Epithelial cell of esophagus (primary cell): ENCODE measurements at regions not wholly inside any gene's neighbourhood (a gene's known extent, or its start where the extent isn't known, plus 50 kb on each side); places are given as distances from the start of the nearest gene placed in this dataset.

Experiments
- DNase-seq: peaks from one replicate; pipeline ENCODE4 v3.0.0; 2010; ENCODE audit warnings: low read depth
- H3K4me3 ChIP-seq: 2 replicates; pipeline ENCODE4 v1.5.1; 2011; ENCODE audit warnings: mild to moderate bottlenecking, low read length, control low read depth
- CTCF ChIP-seq: IDR thresholded peaks from 2 replicates; pipeline ENCODE4 v1.5.1; 2011; ENCODE audit warnings: low read depth, mild to moderate bottlenecking, low read length, control low read depth, inconsistent platforms; ENCODE audit not compliant: insufficient read depth; ENCODE audit errors: missing control alignments

DNA sequence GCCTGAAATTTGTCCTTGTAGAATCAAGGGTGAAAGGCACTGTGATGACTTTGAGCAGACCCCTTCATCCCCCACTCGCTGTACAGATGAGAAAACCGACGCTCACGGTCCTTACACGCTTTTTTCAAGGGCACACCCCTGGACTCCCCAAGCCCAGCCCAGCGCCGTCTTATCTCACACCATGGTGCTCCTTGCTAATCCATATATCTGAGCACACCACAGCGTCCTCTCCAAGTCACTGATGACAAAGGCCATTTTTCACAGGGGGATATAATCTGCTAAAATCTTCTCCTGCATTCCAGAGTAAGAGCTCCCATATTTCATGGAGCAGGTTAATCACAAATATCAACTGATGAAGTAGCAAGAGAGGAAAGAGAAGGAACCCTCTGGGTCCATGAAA lies 486.3 kb downstream of the BCOR start:
- TF ChIP-seq CTCF: no peak
- no peak for DNase-seq
- H3K4me3 ChIP-seq: no peak overlapping the region

- H3K4me3 ChIP-seq: no peak overlapping the region
- DNase-seq: no peak
- no peak for TF ChIP-seq CTCF
Observed at GRCh38 chrX:39613482-39613995, 484.2 kb downstream of the BCOR start.

GRCh38 chrX:39613997-39614679 lies 483.6 kb downstream of the BCOR start:
- DNase-seq: no peak
- no peak overlapping the region for H3K4me3 ChIP-seq
- TF ChIP-seq CTCF: no peak

DNA sequence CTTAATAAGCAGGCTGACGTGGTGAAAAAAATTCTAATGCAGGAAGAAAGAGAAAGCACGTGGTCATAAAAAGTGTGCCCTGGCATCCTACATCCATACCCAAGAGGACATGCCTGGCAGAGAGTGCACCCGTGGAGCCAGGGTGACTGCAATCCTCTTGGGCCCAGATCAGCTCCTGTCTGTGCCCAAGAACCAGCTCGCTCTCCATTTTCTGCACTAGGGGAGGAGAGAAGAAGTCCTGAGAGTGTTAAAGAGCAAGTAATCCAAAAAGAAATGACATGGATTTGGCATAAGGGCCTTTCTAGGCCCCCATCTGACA lies 483.1 kb downstream of the BCOR start:
- no peak for DNase-seq
- no peak for TF ChIP-seq CTCF
- no peak overlapping the region for H3K4me3 ChIP-seq

GRCh38 chrX:39616098-39616729 lies 481.5 kb downstream of the BCOR start:
- no peak overlapping the region for H3K4me3 ChIP-seq
- no peak for DNase-seq
- no peak for TF ChIP-seq CTCF

- TF ChIP-seq CTCF: no peak
- no peak for DNase-seq
- no peak overlapping the region for H3K4me3 ChIP-seq
Observed at GRCh38 chrX:39616731-39617130, 481.0 kb downstream of the BCOR start.

- no peak overlapping the region for H3K4me3 ChIP-seq
- DNase-seq: no peak
- no peak for TF ChIP-seq CTCF
Observed at GRCh38 chrX:39618178-39618577, 479.6 kb downstream of the BCOR start.
